VCaP (cell line): ENCODE measurements at regions not wholly inside any gene's neighbourhood (a gene's known extent, or its start where the extent isn't known, plus 50 kb on each side); places are given as distances from the start of the nearest gene placed in this dataset.

ENCODE experiments used
- H3K27ac ChIP-seq: fragments of 450-650 bp; 2 replicates; pipeline ENCODE4 v1.5.1; 2017
- CTCF ChIP-seq: fragments of 450-650 bp; conservative IDR thresholded peaks from 2 replicates; pipeline ENCODE4 v1.5.1; 2017; ENCODE audit warnings: mild to moderate bottlenecking, moderate library complexity

GRCh38 chr5:180411948-180412347, 58.8 kb upstream of the GFPT2 start:
- H3K27ac ChIP-seq: no peak overlapping the region
- TF ChIP-seq CTCF: no peak

GRCh38 chr5:180414176-180414575, 61.0 kb upstream of the GFPT2 start:
- TF ChIP-seq CTCF: peak; percentile 39; the same call in 1 of the 2 replicates
- H3K27ac ChIP-seq: no peak overlapping the region

GRCh38 chr5:180421672-180422071, 68.5 kb upstream of the GFPT2 start:
- no peak for TF ChIP-seq CTCF
- H3K27ac ChIP-seq: no peak overlapping the region

GRCh38 chr5:180423133-180423532, 70.0 kb upstream of the GFPT2 start:
- TF ChIP-seq CTCF: no peak
- H3K27ac ChIP-seq: no peak overlapping the region

GRCh38 chr5:180423598-180423997, 70.5 kb upstream of the GFPT2 start:
- H3K27ac ChIP-seq: no peak overlapping the region
- TF ChIP-seq CTCF: no peak

GRCh38 chr5:180424094-180424493, 70.1 kb upstream of the CNOT6 start:
- H3K27ac ChIP-seq: no peak overlapping the region
- TF ChIP-seq CTCF: no peak

- no peak for TF ChIP-seq CTCF
- H3K27ac ChIP-seq: 0 out of 2 replicates have a peak overlapping the region, but pooled peaks have one; percentile 0
Observed at GRCh38 chr5:180428598-180428997, 65.6 kb upstream of the CNOT6 start.

- H3K27ac ChIP-seq: no peak overlapping the region
- TF ChIP-seq CTCF: no peak
Observed at GRCh38 chr5:180431932-180432331, 62.2 kb upstream of the CNOT6 start.
